IMR-90 (cell line): ENCODE measurements at regions not wholly inside any gene's neighbourhood (a gene's known extent, or its start where the extent isn't known, plus 50 kb on each side); places are given as distances from the start of the nearest gene placed in this dataset.

Experiments used
- ELK1 ChIP-seq: fragments of 150-350 bp; IDR thresholded peaks from 2 replicates; pipeline ENCODE4 v1.6.1; 2016; ENCODE audit warnings: low read depth, mild to moderate bottlenecking, low read length, moderate library complexity, borderline replicate concordance
- MAZ ChIP-seq: IDR thresholded peaks from 2 replicates; pipeline ENCODE4 v1.6.1; 2012; ENCODE audit warnings: low read depth, mild to moderate bottlenecking, low read length, improper control_type of control experiment, moderate library complexity, borderline replicate concordance
- TF ChIP-seq, protein P1 (sequence below): conservative IDR thresholded peaks from 2 replicates; pipeline ENCODE4 v1.5.1; 2012; ENCODE audit warnings: mild to moderate bottlenecking, low read depth, low read length, improper control_type of control experiment

- TF ChIP-seq MAZ: no peak
- TF ChIP-seq, protein P1, sequence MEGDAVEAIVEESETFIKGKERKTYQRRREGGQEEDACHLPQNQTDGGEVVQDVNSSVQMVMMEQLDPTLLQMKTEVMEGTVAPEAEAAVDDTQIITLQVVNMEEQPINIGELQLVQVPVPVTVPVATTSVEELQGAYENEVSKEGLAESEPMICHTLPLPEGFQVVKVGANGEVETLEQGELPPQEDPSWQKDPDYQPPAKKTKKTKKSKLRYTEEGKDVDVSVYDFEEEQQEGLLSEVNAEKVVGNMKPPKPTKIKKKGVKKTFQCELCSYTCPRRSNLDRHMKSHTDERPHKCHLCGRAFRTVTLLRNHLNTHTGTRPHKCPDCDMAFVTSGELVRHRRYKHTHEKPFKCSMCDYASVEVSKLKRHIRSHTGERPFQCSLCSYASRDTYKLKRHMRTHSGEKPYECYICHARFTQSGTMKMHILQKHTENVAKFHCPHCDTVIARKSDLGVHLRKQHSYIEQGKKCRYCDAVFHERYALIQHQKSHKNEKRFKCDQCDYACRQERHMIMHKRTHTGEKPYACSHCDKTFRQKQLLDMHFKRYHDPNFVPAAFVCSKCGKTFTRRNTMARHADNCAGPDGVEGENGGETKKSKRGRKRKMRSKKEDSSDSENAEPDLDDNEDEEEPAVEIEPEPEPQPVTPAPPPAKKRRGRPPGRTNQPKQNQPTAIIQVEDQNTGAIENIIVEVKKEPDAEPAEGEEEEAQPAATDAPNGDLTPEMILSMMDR: no peak
- no peak for TF ChIP-seq ELK1
Observed at GRCh38 chr2:188785490-188785889, 188.7 kb upstream of the COL3A1 start.
